ENCODE measurements at regions not wholly inside any gene's neighbourhood (a gene's known extent, or its start where the extent isn't known, plus 50 kb on each side); places are given as distances from the start of the nearest gene placed in this dataset.
"Not testable (repeated sequence)": the region's sequence is repeated elsewhere in the genome, so short reads cannot be mapped to it uniquely, and the experiment has no call there.

GRCh38 chr4:137942015-137942515, 300.1 kb downstream of the SLC7A11 start:
- TF ChIP-seq, protein P1, sequence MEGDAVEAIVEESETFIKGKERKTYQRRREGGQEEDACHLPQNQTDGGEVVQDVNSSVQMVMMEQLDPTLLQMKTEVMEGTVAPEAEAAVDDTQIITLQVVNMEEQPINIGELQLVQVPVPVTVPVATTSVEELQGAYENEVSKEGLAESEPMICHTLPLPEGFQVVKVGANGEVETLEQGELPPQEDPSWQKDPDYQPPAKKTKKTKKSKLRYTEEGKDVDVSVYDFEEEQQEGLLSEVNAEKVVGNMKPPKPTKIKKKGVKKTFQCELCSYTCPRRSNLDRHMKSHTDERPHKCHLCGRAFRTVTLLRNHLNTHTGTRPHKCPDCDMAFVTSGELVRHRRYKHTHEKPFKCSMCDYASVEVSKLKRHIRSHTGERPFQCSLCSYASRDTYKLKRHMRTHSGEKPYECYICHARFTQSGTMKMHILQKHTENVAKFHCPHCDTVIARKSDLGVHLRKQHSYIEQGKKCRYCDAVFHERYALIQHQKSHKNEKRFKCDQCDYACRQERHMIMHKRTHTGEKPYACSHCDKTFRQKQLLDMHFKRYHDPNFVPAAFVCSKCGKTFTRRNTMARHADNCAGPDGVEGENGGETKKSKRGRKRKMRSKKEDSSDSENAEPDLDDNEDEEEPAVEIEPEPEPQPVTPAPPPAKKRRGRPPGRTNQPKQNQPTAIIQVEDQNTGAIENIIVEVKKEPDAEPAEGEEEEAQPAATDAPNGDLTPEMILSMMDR (conservative IDR thresholded peaks at IDR 0.05; ENCODE audit: low read length), result not testable (repeated sequence)
- TF ChIP-seq EZH2phosphoT487 (IDR thresholded peaks at IDR 0.05; ENCODE audit: borderline replicate concordance, low read depth, low read length), result not testable (repeated sequence)
